GM12892 (cell line): ENCODE measurements at regions not wholly inside any gene's neighbourhood (a gene's known extent, or its start where the extent isn't known, plus 50 kb on each side); places are given as distances from the start of the nearest gene placed in this dataset.

Experiments
- POLR2A ChIP-seq: IDR thresholded peaks from 2 replicates; pipeline ENCODE4 v1.6.1; 2011; ENCODE audit warnings: low read depth, low read length, control low read depth
- POLR2AphosphoS5 ChIP-seq: IDR thresholded peaks from 2 replicates; pipeline ENCODE4 v1.6.1; 2011; ENCODE audit warnings: low read depth, low read length, control low read depth
- TAF1 ChIP-seq: IDR thresholded peaks from 2 replicates; pipeline ENCODE4 v1.6.1; 2011; ENCODE audit warnings: low read depth, mild to moderate bottlenecking, control low read depth, low read length, borderline replicate concordance

- TF ChIP-seq POLR2AphosphoS5 (no peak), POLR2A (no peak), TAF1 (no peak)
Observed at GRCh38 chr12:73158341-73158740, 886.2 kb downstream of the TRHDE start.
